ENCODE measurements at regions not wholly inside any gene's neighbourhood (a gene's known extent, or its start where the extent isn't known, plus 50 kb on each side); places are given as distances from the start of the nearest gene placed in this dataset.
"Not testable (repeated sequence)": the region's sequence is repeated elsewhere in the genome, so short reads cannot be mapped to it uniquely, and the experiment has no call there.

DNA sequence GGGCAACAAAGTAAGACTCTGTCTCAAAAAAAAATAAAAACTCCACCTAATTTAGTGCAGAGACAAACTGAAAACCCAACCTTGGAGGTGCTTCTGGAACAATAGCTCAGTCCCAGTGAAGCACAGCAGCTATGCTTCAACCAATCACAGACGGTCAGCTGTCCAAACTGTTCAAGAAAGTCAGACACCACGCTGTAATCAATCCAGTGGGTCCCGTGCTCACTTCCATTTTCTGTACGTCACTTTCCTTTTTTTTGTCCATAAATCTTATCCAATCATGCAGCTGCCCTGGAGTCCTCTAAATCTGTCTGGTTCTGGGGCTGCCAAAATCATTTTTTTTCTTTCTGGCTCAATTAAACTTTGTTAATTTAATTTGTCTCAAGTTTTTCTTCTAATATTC, 93.6 kb upstream of the FAM174B start:
- no peaks in the 10 kb centered on the region for H3K9me3 ChIP-seq
- no peak for DNase-seq
- TF ChIP-seq, protein P1, sequence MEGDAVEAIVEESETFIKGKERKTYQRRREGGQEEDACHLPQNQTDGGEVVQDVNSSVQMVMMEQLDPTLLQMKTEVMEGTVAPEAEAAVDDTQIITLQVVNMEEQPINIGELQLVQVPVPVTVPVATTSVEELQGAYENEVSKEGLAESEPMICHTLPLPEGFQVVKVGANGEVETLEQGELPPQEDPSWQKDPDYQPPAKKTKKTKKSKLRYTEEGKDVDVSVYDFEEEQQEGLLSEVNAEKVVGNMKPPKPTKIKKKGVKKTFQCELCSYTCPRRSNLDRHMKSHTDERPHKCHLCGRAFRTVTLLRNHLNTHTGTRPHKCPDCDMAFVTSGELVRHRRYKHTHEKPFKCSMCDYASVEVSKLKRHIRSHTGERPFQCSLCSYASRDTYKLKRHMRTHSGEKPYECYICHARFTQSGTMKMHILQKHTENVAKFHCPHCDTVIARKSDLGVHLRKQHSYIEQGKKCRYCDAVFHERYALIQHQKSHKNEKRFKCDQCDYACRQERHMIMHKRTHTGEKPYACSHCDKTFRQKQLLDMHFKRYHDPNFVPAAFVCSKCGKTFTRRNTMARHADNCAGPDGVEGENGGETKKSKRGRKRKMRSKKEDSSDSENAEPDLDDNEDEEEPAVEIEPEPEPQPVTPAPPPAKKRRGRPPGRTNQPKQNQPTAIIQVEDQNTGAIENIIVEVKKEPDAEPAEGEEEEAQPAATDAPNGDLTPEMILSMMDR (IDR thresholded peaks at IDR 0.05; ENCODE audit: low read depth, low read length): no peak
- no peak overlapping the region for H3K4me3 ChIP-seq (ENCODE audit: low read depth, low read length)
- no peaks in the 10 kb centered on the region for H3K4me1 ChIP-seq
- no peaks in the 10 kb centered on the region for H3K36me3 ChIP-seq
- H3K27me3 ChIP-seq: no peaks in the 10 kb centered on the region

DNA sequence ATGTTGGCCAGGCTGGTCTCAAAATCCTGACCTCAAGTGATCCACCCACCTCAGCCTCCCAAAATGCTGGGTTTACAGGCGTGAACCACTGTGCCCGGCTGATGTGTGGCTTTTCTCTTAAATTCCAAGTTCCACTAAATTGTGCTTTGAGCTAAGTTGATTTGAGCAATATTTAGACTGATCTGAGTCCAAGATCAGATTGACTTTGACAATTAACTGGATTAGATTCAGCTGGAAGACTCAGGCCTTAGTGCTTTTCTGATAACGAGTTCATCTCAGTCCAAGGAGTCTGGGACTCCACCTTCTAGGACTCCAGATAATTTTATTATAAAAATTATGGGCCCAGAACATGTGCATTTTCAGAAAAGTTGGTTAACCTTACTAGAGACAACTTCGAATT, 94.4 kb upstream of the FAM174B start:
- Histone ChIP-seq H3K27me3 (no peaks in the 10 kb centered on the region), H3K4me1 (no peaks in the 10 kb centered on the region), H3K36me3 (no peaks in the 10 kb centered on the region), H3K4me3 (ENCODE audit: low read depth, low read length) (no peak overlapping the region), H3K9me3 (no peaks in the 10 kb centered on the region)
- TF ChIP-seq, protein P1 (IDR thresholded peaks at IDR 0.05; ENCODE audit: low read depth, low read length): no peak
- DNase-seq: no peak

DNA sequence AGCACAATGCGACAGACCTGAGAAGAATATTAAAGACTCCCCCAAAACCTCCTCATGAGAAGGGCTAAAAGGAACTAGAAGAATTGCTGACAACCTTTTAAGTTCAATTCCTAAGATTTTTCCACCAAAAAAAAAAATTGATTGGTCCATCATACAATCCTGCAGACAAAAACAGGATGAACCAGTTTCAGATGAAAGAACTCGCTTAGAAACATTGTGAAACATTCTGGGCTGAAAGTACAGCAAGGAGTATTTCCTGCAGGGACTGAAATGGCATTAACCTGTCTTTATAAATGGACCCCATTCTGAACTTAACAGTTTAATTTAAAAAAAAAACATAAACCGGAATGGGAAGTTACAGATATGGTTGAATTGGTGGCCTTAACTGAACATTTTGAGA, 96.0 kb upstream of the FAM174B start:
- H3K27me3 ChIP-seq: no peaks in the 10 kb centered on the region

DNA sequence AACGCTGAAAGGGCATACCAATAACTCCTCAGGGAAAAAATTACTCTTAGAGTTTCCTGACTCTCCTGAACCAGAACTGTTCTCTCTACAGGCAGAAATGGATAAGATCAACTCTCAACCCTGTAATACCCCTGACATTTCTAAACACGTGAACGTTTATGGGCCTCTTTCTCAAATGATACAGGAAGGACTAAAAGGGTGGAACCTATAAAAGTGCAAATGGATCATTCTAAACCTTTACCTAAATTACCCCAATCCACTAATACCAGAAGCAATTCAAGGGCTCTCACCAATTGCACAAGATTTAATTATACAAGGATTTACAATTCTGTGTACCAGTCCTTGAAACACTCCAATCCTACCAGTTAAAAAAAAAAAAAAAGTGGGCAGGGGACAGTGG, 98.0 kb upstream of the FAM174B start:
- no peak overlapping the region for H3K4me3 ChIP-seq (ENCODE audit: low read depth, low read length)
- TF ChIP-seq, protein P1 (IDR thresholded peaks at IDR 0.05; ENCODE audit: low read depth, low read length): no peak
- H3K9me3 ChIP-seq: no peaks in the 10 kb centered on the region
- H3K27me3 ChIP-seq: no peaks in the 10 kb centered on the region
- no peaks in the 10 kb centered on the region for H3K4me1 ChIP-seq
- DNase-seq: no peak
- H3K36me3 ChIP-seq: no peaks in the 10 kb centered on the region

More for the DNA sequence above, 96.0 kb upstream of the FAM174B start:
- H3K4me1 ChIP-seq: no peaks in the 10 kb centered on the region
- no peaks in the 10 kb centered on the region for H3K9me3 ChIP-seq
- TF ChIP-seq, protein P1 (IDR thresholded peaks at IDR 0.05; ENCODE audit: low read depth, low read length): no peak
- no peak for DNase-seq
- H3K36me3 ChIP-seq: no peaks in the 10 kb centered on the region
- no peak overlapping the region for H3K4me3 ChIP-seq (ENCODE audit: low read depth, low read length)

DNA sequence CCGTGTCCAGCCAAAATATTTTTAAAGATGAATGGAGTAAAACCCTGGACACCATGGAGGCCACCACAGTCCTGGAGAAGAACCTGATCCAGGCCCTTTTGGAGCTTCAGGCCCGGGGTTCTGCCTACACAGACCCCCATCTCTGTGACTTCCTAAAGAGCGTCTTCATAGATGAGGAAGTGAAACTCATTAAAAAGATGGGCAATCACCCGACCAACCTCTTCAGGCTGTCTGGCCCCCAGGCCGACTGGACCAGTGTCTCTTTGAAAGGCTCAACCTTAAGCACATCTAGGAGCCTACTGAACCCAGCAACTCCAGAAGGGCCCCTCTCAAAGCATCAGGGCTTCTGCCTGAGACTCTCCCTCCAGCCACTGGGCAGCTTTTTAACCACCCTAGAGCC, 107.9 kb upstream of the FAM174B start:
- TF ChIP-seq, protein P1 (IDR thresholded peaks at IDR 0.05; ENCODE audit: low read depth, low read length): no peak
- H3K36me3 ChIP-seq: no peaks in the 10 kb centered on the region
- no peak overlapping the region for H3K4me3 ChIP-seq (ENCODE audit: low read depth, low read length)
- no peaks in the 10 kb centered on the region for H3K4me1 ChIP-seq
- H3K9me3 ChIP-seq: no peaks in the 10 kb centered on the region
- H3K27me3 ChIP-seq: no peaks in the 10 kb centered on the region
- DNase-seq: no peak

DNA sequence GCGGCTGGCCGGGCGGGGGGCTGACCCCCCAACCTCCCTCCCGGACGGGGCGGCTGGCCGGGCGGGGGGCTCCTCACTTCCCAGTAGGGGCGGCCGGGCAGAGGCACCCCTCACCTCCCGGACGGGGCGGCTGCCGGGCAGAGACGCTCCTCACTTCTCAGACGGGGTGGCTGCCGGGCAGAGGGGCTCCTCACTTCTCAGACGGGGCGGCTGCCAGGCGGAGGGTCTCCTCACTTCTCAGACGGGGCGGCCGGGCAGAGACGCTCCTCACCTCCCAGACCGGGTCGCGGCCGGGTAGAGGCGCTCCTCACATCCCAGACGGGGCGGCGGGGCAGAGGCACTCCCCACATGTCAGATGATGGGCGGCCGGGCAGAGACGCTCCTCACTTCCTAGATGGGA, 112.6 kb upstream of the FAM174B start:
- not testable (repeated sequence) for H3K36me3 ChIP-seq; H3K9me3 ChIP-seq; H3K27me3 ChIP-seq; H3K4me3 ChIP-seq (ENCODE audit: low read depth, low read length); DNase-seq; H3K4me1 ChIP-seq

DNA sequence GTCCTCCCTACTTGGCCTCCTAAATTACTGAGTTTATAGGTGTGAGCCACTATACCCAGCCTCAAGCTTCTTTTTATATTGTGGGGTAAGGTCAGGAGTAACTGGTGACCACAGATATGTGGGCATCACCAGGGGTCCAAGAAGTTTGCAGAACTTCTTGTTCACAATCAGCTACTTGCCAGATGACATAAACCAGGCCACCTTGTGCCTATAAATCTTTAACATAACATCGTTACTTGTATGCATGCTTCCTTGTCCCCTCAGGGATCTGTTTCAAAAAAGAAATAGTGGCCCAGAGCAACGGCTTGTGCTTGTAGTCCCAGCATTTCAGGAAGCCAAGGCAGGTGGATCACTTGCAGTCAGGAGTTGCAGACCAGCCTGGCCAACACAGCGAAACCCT, 115.1 kb upstream of the FAM174B start:
- TF ChIP-seq, protein P1 (IDR thresholded peaks at IDR 0.05; ENCODE audit: low read depth, low read length): no peak
- Histone ChIP-seq H3K36me3 (no peaks in the 10 kb centered on the region), H3K4me3 (ENCODE audit: low read depth, low read length) (no peak overlapping the region), H3K9me3 (no peaks in the 10 kb centered on the region), H3K4me1 (no peaks in the 10 kb centered on the region), H3K27me3 (no peaks in the 10 kb centered on the region)
- DNase-seq: no peak

Data from BE2C (cell line).